GM12874 (cell line): ENCODE measurements at regions not wholly inside any gene's neighbourhood (a gene's known extent, or its start where the extent isn't known, plus 50 kb on each side); places are given as distances from the start of the nearest gene placed in this dataset.

ENCODE experiments used
- CTCF ChIP-seq: IDR thresholded peaks from 2 replicates; pipeline ENCODE4 v1.5.1; 2011; ENCODE audit warnings: low read depth, mild to moderate bottlenecking, control low read depth, low read length, moderate library complexity; ENCODE audit not compliant: insufficient read depth

GRCh38 chr4:159520074-159520473, 417.2 kb downstream of the RAPGEF2 start:
- no peak for TF ChIP-seq CTCF

- no peak for TF ChIP-seq CTCF
These were observed 423.3 kb downstream of the RAPGEF2 start for GRCh38 chr4:159526172-159526571.

GRCh38 chr4:159534655-159535054, 431.8 kb downstream of the RAPGEF2 start:
- TF ChIP-seq CTCF: no peak

GRCh38 chr4:159538556-159538955, 435.7 kb downstream of the RAPGEF2 start:
- no peak for TF ChIP-seq CTCF

GRCh38 chr4:159540038-159540437, 437.2 kb downstream of the RAPGEF2 start:
- no peak for TF ChIP-seq CTCF

GRCh38 chr4:159540501-159540900, 437.6 kb downstream of the RAPGEF2 start:
- no peak for TF ChIP-seq CTCF

GRCh38 chr4:159541143-159541542, 438.3 kb downstream of the RAPGEF2 start:
- no peak for TF ChIP-seq CTCF

GRCh38 chr4:159542296-159542695, 439.4 kb downstream of the RAPGEF2 start:
- no peak for TF ChIP-seq CTCF
